ENCODE measurements at regions not wholly inside any gene's neighbourhood (a gene's known extent, or its start where the extent isn't known, plus 50 kb on each side); places are given as distances from the start of the nearest gene placed in this dataset.

DNA sequence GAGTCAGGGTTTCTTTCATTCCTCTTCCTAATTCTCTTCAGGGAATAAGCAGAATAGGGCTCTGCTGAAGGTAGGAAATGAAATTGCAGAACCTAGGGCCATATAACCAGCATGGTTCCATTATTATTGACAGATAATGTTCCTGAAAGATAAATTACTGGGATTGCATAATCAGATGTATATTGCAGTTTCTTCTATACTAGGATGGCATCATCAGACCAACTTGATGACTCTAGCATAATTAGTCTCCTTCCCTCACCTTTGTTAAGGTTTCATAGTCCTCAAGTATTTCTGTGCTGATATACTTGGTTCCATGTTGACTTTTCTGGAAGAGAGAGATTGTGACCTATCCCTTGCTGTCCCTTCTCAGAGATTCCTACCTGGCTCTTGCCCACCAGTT is 492.3 kb upstream of the LCORL start:
- TF ChIP-seq, protein P1, sequence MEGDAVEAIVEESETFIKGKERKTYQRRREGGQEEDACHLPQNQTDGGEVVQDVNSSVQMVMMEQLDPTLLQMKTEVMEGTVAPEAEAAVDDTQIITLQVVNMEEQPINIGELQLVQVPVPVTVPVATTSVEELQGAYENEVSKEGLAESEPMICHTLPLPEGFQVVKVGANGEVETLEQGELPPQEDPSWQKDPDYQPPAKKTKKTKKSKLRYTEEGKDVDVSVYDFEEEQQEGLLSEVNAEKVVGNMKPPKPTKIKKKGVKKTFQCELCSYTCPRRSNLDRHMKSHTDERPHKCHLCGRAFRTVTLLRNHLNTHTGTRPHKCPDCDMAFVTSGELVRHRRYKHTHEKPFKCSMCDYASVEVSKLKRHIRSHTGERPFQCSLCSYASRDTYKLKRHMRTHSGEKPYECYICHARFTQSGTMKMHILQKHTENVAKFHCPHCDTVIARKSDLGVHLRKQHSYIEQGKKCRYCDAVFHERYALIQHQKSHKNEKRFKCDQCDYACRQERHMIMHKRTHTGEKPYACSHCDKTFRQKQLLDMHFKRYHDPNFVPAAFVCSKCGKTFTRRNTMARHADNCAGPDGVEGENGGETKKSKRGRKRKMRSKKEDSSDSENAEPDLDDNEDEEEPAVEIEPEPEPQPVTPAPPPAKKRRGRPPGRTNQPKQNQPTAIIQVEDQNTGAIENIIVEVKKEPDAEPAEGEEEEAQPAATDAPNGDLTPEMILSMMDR (IDR thresholded peaks at IDR 0.05), result no peak
- TF ChIP-seq CHD2 (IDR thresholded peaks at IDR 0.05; ENCODE audit: low read length, partially characterized antibody), result no peak
- no peak for TF ChIP-seq YY1 (IDR thresholded peaks at IDR 0.05; ENCODE audit: low read depth)
- no peak for TF ChIP-seq GABPA (IDR thresholded peaks at IDR 0.05; ENCODE audit: low read depth)
- no peak for TF ChIP-seq EP300 (IDR thresholded peaks at IDR 0.05; ENCODE audit: borderline replicate concordance in 1 of 2, low read depth in 1 of 2, low read length in 1 of 2)

Measured in SK-N-SH (cell line).